GM21529 (cell line): ENCODE measurements at regions not wholly inside any gene's neighbourhood (a gene's known extent, or its start where the extent isn't known, plus 50 kb on each side); places are given as distances from the start of the nearest gene placed in this dataset.

Experiments
- ATAC-seq: cut with Tn5 transposase; IDR thresholded peaks from one replicate; pipeline ENCODE4 v1.9.1; 2021; ENCODE audit not compliant: unreplicated experiment

DNA sequence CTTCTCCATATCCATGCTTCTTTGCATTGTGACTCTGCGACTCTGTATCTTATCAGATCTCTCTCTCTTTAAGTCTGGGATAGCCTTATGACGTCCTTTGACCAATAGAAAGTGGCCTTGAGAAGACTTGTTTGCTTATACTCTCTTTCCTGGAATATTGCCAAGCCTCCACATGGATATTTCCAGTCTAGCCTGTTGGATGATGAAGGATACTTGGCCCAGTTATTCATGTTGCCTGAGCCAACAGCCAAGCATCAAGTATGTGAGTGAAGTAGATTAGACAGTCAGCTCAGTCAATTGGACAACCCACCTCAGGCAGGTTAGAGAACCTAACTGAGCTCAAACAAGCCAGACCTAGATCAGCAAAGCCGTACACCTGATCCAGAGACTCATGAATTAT lies 864.2 kb upstream of the MGAT4C start:
- ATAC-seq, result no peak

DNA sequence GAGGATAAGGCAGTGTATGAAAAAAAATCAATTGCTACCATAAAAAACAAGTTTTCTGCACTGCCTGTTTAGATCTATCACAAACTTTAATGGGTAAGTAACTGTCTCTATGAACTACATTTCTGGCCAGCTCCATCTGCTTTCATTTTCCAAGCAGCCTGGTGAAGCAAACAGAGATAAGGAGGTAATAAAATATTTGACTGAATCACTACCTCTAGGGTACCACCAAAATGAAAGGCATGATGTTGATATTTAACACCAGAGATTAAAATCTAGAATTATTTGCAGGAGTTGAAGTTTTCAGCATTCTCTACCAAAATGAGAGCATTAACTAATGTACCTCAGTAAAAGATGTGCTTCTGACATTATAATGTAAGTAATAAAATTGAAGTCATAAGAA lies 863.5 kb upstream of the MGAT4C start:
- ATAC-seq, result no peak

DNA sequence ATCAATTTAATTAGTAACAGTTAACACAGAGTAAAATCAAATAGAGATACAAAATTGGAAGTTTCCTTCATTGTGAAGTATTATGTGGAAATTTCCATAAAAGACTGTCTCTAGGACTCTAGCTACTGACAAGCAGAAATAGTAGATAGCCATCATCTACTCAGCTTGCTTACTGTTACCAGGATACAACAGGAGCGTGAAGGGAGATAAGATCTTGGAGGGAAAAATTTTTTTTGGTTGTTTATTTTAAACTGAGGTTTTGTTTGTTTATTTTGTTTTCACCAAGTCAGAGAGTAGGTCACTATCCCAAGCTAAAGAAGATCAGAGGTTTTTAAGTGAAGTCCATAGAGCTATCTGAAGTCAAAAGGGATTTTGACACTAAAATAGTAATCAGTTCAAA lies 861.3 kb upstream of the MGAT4C start:
- no peak for ATAC-seq

DNA sequence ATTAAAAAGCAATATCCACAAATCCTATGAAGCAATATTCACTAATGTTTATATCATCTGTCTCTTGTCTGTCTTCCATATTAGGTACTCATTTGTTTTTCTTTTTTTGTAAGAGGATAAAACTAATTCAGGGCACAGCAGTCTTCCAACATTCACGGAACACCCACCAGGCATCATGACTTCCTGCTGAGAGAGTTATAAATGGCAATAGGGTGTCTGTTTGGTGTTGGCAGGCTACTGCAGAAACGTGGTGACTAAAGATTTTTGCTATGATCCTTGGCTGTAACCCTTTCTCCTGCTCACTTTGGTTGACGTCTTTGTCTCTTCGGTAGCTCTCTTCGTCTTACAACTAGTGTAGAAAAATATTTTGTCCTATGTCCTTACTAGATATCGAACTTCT lies 860.6 kb upstream of the MGAT4C start:
- ATAC-seq, result no peak

DNA sequence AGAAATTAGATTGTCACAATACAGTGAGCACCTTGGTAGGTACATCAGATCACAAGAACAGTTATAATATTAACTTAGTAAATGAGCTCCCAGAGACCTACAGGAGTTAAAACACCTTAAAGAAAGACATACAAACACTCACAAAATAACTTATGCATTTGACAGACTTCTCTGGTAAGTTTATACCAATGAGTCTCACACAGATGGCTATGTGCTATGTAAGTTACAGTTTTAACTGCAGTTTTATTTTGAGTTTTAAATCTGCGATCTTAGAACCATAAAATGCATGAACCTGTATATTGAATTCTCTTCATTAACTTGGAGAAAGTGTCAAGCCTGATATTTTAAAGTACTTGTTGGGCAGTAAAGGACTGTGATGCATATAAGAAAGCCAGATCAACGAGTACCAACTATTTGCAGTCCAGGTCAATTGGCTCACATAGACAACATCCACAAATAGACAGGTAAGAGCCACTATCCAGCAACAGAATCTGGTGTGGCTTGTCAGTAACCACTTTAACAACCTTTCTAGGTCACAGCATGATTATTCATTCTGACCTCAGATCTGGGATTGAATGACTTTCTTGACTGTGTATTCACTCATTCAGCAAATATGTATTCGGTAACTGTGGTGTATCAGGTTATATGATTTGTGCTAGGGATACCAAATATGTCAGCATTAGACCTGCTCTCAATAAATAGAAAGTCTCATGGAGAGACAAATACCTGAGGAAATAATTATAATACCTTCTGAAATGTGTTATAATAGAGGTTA lies 856.6 kb upstream of the MGAT4C start:
- ATAC-seq, result no peak

DNA sequence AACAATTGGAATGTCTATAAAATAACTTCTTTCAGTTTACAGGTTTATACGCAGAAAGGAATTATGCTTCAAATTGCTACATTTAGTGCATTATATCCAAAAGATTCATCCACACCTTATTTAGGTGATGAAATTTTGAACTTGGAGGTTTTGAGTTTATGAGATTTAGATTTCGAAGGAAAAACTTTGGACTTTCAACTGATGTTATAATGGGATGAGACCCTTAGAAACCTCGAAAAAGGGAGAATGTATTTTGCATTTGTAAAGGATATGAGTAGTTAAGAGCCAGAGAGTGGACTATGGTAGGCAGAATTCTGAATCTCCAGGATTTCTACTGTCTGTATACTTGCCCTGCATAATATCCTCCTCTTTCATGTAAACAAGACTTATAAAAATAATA lies 851.6 kb upstream of the MGAT4C start:
- no peak for ATAC-seq

DNA sequence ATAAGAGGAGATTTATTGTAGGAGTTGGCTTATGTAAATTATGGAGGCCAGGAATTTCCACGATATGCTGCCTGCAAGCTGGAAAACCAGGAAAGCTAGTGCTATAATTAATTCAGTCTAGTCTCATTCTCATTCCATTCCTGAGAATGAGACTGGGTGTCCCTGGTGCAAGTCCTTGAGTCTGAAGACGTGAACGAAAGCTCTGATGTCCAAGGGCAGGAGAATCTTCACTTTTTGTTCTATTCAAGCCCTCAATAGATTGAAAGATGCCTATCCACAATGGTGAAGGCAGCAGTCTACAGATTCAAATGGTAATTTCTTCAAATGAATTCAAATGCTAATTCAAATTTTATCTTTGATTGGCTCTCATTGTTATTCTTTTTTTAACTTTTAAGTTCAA lies 851.1 kb upstream of the MGAT4C start:
- no peak for ATAC-seq

DNA sequence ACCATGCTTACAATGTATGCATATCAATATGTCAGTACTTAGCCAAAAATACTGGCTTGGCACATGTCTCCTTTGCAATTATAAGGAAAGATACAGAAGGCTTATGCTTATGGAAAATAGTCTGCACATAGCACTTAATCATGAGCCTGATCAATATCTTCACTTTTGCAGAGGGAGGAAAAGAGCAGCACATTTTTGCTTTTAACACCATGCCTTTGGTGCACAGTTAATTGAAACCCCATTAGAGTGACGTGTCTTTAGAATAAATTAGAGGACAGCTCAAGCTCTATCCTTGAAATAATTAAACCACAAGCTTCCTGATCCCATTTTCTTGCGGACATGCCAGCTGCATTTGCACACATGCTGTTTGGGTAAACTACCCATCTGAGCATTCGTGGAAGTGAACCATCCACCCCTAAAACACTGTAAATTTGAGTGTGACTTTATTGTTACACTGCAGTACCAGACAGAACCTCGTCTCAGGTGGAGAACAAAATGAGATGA lies 839.9 kb upstream of the MGAT4C start:
- no peak for ATAC-seq

DNA sequence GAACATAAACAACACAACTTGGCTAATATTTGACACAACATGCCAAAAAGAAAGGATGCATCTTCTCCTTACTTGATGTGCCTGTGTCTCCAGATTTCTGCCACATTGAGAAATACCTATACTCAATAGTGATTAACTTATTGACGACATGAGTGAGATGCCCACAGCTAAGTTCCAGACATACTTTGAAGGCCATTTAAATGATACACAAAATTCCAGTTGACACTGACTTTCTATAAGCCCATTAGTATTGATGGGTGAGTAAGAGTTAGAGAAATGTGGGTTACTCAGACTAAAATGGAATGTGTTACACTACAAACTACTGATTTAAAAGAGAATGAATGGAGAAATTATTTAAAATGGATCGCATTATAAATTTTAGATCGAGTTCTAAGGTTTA lies 838.2 kb upstream of the MGAT4C start:
- no peak for ATAC-seq

DNA sequence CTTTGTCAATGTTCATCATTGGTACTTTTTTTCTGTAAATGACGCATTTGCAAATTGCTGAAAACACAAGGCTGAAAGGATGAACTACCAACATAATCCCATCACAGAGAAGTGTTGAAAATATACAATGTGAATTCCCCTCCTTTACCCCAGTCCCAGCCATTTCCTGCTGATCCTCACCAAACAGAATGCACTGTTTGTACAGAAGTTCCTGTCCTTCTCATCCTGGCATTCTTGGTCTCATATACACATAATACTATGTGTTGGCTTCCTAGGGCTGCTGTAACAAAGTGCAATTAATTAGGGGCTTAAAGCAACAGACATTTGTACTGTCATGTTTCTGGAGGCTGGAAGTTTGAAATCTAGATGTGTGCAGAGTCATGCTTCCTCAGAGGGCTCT lies 836.2 kb upstream of the MGAT4C start:
- no peak for ATAC-seq

DNA sequence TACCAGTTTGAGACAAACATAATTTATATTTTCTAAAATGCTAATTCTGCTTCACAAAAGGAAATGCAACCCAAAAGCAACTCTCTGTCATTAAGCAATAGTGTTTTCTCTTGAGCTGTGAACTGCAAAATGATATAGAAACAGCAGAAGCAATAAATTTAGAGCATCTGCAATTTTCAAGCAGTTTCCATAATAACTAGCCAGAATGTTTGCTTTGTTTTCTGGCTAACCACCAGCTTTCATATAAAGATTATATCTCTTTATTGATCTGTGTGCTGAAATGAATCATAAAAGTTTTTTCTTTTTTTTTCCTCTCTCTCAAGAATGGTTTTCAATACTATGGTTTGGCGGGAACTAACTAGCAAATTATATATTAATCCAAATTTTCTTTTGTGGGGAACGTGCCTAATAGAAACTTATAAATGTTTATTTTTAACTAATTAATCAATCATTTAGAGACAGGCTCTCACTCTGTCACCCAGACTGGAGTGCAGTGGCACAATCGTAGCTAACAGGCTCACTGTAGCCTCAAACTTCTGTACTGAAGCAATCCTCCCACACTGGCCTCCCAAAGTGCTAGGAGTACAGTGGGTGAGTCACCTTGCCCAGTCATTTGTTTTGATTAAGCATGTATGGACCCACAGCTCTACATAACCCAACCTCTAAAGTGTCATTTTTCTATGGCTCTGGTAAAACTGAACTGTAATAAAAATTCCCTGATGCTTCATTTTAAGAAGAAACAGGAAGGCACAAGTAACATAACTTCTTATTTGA lies 830.1 kb upstream of the MGAT4C start:
- ATAC-seq, result no peak

DNA sequence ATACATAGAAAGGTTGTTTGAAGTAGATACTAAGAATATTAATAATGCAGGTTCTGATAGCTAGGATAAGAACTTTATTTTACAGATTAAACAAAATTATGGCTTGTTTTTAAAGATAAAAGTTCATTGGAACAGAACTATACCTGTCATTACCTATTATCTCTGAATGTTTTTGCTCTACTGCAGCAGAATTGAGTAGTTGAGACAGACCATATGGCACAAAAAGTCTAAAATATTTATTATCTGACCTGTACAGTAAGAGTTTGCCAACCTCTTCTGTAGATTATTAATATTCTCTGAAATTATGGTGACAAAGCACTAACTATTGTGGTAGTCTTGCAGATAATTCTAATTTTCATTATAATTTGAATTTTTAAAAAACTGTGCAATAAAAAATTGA lies 829.1 kb upstream of the MGAT4C start:
- ATAC-seq, result no peak

DNA sequence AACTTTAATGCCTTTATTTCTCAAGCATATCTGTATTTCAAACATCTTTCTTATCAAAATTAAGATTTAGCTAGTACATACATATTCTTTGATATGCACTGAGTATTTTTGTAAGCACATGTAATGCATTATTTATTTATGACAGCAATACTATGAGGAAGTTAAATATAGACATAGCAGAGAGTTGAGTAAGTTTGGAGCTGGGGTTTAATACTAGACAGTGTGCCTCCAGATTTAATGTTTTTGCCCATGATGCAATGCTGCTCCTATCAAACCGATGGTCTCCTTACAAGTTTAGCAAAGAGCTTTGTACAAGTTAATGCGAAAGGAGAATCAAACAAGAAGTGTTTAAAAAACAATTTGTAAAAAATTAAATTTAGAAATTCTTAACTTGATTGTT lies 826.6 kb upstream of the MGAT4C start:
- no peak for ATAC-seq

DNA sequence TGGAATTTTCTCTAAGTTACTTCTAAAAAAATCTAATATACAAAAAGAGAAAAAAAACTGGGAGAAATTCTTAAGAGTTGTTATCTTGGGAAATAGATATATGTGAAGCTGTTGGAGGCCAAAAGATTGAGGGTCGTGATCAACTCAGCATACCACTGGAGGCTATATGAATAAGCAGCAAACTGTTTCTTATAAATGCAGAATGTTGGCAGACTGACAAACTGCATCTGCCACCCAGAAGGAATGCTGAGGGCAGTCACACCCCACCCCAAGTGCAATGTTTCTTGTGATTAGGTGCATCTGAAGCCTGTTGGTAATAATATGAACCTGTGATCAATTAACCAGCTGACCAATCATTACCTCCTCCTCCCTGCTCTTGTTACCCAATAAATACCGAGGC lies 818.6 kb upstream of the MGAT4C start:
- no peak for ATAC-seq

DNA sequence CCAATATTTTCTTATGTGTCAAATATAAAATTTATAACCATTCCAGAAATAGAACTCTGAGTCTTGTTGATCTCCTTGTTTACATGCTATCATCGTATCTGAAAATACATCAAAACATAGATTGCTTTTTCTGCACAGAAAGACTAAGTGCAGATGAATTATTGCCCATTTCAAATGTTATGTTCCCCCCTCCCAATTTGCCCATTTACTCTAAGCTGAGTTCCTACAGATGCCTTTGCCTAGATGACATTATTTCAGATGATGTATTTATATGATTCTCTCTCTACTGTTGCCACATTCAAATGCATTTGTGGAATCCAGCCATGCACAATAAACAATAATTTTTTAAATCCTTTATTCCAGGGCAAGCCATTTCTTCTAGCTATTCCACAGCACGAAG lies 810.1 kb upstream of the MGAT4C start:
- ATAC-seq, result no peak

DNA sequence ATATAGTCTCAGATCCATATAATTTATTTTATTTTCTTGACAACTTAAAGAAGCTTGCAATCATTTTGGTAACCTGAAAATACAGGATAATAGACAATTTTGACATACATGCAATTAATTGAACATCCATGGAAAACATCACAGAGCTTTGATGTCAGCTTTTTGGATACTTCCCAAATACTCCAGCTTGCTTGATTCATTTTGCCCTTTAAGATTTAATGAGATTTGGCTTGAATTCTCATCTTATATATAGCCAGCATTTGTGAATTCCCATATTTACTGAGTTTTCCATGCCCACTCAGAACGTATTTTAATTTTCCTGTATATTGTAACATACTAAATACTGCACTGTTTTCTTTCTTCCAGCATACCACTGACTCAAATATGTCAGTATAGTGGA lies 803.0 kb upstream of the MGAT4C start:
- ATAC-seq, result no peak

DNA sequence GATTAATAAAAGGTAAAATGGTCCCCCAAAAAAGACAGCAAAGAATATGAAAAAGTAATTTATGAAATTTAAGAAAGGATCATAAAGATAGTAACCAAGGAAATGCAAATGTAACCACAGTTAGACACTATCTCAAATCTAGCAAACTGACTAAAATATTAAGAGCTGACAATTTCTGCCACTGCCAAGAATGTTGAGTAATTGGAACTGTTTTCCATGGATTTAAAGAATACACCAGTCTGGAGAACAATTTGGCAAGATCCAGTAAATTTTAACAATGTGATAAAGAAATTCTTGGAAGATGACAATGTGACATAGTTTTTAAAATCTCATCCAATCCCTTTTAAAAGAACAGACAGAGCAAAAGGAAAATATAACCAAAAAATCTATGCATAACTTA lies 798.0 kb upstream of the MGAT4C start:
- ATAC-seq, result no peak

DNA sequence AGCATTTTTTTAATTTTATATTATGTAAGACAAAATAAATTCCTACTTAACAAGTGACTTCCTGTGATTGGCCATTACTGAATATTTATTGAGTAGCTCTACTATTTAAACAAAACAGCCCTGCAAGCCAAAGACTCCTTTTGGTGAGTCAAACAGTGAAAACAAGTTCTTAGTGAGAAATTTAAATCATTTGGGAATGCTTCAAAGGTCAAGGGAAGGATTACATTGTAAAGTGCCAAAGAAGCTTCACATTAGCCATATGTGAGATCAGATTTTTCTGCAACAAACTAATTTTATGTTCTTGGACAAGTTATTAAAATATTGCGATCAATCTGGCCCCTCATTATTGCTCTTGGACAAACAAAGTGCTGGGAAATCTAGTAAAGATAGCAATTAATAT lies 795.4 kb upstream of the MGAT4C start:
- no peak for ATAC-seq

DNA sequence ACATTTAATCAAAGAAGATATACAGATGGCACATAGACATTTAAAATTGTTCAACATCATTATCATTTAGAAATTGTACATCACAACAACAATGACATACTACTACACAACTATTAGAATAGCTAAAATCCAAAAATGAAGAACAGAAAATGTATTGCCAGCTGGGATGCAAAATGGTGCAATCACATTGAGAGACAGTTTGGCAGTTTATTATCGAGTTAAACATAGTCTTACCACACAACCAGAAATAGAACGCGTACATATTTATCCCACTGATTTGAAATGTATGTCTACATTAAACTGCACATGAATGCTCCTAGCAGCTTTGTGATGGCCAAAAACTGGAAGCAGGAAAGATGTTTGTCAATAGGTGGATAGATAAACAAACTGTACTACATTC lies 791.5 kb upstream of the MGAT4C start:
- no peak for ATAC-seq

DNA sequence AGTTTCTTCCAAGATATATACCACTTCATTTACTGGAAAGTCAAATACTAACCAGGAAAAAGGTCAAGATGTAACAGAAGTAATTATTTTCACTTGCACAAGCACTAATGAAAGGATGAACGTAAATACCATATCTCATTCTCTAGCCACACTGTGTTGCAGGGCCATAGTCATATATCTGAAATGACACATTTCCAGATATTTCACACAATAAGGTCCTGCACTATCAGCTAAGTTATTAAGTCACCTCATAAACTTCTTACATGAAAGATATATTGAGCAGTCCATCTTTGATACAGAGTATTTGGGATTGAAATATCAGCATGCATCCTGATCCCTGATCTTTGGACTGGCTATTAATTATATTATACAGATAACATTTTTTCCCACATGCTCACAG lies 783.3 kb upstream of the MGAT4C start:
- ATAC-seq, result no peak

DNA sequence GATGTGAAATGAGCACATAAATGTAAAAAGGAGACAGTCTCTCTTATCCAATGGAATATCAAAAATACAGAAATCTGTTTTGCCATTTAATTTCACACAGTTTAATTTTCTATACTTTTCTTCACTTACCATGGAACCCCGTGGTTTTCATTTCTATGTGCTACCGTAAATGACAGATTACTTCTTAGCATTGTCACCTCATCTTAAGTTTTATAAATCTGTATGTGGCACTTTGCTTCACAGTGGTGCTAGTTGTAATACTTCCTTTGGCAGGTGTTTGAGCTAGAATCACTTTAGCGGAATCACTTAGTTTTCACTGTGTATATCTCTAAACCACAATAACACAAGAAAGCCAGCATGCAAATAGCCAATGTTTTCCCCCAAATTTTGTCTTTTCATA lies 781.9 kb upstream of the MGAT4C start:
- ATAC-seq, result no peak

DNA sequence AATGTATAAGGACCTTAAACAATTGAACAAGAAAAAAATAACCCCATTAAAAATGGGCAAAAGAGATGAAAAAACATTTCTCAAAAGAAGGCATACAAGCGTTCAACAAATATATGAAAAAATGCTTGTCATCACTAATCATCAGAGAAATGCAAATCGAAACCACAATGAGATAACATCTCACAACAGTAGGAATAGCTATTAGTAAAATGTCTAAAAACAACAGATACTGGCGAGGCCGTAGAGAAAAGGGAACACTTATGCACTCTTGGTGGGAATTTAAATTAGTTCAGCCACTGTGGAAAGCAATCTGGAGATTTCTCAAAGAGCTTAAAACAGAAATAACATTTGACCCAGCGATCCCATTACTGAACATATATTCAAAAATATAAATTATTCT lies 769.8 kb upstream of the MGAT4C start:
- no peak for ATAC-seq

DNA sequence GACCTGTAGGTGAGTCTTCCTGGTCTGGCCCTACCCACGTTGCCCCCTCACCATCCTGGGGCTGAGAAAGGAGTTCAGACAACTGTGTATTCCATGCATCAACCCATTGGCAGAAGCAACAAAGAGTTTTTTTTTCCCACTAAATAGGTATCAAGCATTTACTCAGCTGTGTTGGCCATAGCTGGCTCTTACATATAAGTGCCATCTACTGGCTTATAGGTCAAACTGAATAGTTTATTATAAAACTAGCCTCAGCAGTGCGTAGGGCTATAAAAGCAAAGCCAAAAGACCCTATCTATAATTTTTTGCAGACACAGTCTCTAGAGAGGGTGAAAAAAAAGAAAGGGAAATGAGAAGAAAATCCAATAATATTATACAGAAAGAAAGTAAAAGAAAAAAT lies 765.2 kb upstream of the MGAT4C start:
- no peak for ATAC-seq
